Non-pigmented ciliary epithelial cell (primary cell): ENCODE measurements at regions not wholly inside any gene's neighbourhood (a gene's known extent, or its start where the extent isn't known, plus 50 kb on each side); places are given as distances from the start of the nearest gene placed in this dataset.

Experiments
- DNase-seq: peaks from one replicate; pipeline ENCODE4 v3.0.0-alpha.2; 2010; ENCODE audit warnings: low read depth

DNA sequence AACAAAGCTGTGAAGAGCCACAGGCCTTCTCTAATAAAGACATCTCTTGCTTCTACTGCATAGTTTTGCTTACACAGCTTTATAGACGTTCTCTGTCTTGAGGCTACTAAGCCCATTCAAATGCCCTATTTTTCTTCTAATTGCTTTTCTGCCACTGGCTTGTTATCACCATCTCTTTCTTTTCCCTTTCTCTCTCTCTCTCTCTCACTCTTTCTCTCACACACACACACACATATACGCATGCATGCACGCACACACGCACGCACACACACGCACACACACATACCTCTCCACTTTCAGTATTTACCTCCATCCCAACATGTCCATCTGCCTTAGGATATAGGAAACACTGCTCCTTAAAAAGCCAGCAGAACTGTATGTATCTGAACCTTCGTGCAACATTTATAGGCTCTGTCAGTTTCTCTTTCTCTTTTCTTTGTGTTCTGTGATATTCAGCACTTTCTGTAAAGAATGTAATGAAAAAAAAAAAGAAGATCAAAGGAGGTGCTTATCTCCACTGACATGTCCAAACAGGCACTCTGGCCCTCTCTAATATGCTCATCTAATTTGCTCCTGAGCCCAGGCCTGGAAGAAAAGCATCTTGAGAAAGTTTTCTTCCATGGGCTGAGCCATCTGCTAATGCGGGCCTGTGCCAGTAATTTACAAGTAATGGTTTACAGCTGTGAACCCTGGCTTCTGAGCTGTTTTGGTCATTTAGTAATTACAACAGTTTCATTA is 1046.7 kb upstream of the MAP3K7 start:
- no peak for DNase-seq

DNA sequence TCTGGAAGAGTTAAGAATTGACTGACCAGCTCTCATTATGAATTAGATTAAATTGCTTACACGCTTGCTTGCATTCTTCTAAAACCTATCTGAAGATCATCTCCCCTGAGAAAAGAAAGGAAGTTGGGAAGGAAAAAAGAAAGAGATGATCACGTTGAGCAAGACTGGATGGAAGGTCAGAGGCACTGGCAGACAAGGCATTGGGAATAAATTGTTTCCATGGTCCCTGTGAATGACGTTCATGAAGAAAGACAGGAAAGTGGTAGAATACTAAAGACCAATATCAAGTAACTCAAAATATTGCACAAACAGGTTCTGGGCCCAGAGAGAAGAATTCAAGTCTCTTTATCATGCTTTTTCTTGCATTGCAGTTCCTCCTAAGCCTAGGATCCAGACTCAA is 1045.4 kb upstream of the MAP3K7 start:
- DNase-seq, result no peak

DNA sequence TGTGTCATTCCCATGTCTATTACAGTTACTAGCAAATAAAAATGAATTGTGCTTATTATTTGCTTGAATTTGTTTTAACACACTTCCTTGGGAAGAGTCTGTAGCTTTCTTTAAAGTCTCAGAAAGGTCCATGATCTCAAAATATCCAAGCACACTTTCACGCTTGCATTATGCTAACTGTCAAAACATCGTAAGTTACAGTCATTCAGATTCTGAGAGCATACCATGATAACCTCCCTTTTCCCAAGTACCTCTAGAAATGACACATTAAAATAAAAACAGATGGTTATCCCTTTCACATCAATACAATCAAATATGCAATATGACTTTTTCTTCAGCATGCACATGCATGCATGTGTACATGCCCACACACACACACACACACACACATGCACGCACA is 1044.4 kb upstream of the MAP3K7 start:
- DNase-seq, result no peak

DNA sequence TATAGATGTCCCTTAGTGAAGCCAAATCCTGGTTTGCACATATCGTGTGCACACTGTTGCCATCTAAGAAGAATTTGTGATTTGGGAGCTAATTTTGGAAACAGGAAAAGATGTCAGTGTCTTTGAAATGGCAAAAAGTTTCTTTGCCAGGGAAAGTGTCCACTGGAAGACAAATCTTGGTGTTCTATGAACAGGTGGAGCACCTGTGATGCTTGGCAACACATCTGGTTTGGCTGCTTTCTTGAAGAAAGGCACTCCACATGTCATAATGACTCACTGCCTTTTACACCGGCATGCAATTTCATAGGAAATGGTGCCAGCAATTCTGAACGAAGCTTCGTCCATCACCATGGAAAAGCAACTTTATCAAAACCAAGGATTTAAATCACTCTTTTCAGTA is 1040.0 kb upstream of the MAP3K7 start:
- DNase-seq, result no peak

DNA sequence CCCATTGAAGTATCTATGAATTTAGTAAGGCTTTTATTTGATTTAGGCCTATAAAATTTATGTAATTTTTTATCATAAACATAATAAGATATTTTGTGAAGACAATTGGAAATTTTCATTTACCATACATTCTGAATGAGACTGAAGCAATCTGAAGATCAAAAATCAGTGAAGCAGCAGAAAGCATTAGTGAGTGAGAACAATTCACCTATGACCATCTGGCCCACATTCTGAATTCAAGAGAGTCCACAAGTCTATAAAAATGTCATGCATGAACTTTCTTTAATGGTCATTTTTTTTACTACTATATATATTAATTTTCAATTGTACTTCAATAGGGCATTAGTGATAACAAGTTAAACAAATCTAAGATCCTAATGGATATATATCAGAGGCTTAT is 1026.6 kb upstream of the MAP3K7 start:
- DNase-seq, result no peak

DNA sequence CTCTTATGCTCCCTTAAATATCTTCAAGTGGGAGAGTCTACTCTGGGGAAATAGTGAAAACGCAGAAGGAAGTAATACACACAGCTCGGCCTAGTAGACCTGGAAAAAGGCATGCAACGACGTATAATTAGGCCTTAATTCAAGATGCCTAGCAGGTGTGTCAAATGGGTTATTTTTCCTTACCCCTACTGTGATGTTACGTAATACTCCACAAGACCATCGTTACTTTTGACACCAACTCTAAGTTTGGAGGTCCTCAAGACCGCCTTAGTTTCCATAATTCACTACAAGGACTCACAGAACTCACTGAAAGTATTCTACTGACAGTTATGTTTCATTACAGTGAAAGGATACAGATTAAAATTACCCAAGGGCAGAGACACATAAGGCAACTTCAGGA is 1024.3 kb upstream of the MAP3K7 start:
- no peak for DNase-seq

DNA sequence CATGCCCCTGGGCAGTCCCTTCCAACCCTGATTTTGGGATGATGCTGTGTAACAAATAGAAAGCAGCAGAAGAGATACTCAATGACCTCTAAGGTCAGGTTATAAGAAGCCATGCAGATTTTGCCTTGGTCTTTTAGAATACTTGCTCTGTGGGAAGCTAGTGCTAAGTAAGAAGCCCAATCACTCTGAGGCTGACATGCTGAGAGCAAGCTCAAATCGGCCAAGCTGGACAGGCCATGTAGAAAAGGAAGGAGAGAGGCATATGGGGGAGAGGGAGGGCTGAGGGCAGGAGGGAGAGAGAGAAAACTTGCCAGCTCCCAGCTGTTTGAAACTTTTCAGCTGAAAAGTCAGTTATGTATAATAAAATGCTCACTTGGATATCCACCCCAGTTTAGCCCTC is 1021.6 kb upstream of the MAP3K7 start:
- no peak for DNase-seq

DNA sequence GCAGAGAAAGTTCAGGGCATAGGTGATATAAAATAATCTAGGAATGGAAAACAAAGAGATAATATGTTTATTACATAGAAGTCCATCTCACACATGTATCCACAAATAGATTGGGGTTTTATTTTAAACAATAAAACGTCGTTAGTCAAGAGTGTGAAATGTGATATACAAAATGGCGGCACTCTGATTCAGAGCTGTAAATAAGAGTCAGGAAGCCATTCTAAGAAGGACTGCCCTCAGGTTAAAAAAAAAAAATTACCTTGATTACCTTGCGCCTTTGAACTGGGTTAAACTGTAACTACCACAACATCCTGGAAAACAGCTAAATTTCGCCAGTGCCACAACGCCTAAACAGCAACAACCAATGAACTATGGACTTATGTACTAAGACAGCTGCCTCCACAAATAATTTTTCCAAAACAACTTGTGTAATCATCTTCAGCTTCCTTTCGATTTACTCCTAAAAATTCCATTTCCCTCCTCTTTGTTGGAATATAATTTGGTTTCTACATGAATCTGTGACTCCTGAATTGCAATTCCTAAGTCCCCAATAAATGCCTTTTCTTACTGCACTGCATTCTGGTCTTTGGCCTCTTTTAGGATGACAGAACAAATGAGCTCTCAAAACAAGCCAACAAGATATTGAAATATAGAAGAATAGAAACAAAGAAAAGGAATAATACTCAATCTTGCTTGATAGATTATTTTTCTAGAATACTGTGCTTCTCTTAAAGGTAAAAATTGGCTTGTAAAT is 1019.5 kb upstream of the MAP3K7 start:
- no peak for DNase-seq

DNA sequence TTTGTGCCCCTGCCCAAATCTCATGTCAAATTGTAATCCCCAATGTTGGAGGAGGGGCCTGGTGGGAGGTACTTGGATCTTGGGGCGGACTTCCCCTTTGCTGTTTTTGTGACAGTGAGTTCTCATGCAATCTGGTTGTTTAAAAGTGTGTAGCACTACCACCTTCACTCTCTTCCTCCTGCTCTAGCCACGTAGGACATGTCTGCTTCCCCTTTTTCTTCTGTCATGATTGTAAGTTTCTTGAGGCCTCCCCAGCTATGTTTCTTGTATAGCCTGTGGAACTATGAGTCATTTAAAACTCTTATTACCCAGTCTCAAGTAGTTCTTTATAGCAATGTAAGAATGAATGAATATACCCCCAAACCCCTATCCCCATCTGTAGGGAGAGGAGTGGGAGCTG is 1013.7 kb upstream of the MAP3K7 start:
- no peak for DNase-seq

DNA sequence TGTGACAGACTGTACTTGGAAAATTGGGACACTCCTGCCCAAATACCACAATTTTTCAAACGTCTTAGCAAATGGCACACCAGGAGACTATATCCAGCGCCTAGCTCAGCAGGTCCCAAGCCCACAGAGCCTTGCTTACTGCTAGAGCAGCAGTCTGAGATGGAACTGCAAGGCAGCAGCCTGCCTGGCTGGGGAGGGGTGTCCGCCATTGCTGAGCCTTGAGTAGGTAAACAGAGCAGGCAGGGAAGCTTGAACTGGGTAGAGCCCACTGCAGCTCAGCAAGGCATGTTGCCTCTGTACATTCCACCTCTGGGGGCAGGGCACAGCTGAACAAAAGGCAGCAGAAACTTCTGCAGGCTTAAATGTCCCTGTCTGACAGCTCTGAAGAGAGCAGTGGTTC is 1003.3 kb upstream of the MAP3K7 start:
- DNase-seq, result no peak

DNA sequence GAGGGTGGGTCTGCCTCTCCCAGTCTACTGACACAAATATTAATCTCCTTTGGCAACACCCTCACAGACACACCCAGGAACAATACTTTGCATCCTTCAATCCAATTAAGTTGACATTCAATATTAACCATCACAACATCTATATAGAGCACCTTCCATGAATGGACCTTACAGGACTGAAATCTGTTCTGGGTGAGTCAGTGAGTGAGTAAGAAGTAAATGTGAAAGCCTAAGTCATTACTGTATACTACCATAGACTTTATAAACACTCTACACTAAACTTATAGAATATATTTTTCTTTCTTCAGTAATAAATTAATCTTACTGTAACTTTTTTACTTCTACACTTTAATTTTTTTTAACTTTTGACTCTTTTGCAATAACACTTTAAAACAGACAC is 993.8 kb upstream of the MAP3K7 start:
- DNase-seq, result no peak

DNA sequence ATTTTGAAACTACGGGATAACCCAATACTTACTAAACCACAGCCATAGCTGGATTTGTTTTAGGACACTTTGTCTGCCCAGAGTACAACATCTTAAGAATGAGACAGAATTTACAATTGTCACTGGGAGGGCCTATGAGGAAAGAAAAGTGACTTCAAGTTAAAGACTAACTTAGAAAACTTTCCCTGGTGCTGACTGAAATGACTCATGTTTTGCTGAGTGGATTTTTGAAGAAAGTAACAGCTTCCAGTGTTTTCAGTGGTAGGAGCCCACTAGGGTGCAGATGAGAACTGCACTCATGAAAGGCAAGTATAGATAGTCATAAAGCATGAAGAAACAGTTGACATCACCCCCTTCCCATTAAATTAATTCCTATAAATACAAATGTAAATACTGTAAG is 988.2 kb upstream of the MAP3K7 start:
- DNase-seq, result no peak

DNA sequence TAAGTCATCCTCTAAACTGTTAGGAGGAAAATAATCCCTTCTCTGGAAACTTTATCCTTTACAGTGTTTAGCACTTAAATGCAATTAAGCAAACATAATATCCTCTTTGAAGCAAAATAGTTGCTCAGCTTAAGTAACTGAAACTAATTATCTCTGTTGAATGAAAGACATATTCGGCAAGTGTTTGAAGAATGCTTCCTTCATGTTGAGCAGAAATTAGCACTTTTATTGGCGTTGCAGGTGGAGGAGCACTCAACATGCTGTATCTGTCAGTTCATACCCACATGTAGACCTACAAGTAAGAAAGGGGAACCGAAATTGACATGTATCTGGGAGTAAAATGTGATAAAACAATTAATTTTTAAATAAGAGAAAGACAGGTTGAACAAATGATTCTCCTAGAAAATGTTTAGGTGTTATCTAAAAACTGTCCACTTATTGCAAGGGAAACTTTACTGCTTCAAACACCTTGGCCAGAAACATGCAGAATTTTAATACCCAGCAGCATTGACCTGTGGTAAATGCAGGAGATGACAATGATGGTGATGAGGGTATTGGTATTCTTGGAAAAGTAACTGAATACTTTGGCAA is 987.0 kb upstream of the MAP3K7 start:
- no peak for DNase-seq

DNA sequence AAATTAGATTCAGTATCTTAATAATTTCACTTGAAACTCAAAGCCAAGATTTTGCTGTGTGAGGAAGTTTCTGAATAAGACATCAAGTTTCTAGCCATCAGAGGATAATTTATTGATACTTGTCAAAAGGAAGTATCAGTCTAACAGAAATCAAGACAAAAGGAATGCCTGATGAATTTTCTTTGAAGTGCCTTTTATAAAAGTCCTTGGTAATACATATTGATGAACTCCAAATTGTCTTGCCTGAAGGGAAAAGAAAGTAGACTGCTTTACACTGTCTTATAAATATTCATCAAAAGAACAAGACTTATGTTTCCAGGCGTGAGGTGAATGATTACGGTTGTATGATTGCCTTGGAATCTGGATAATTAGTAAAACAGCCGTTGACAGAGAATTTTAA is 986.0 kb upstream of the MAP3K7 start:
- no peak for DNase-seq

DNA sequence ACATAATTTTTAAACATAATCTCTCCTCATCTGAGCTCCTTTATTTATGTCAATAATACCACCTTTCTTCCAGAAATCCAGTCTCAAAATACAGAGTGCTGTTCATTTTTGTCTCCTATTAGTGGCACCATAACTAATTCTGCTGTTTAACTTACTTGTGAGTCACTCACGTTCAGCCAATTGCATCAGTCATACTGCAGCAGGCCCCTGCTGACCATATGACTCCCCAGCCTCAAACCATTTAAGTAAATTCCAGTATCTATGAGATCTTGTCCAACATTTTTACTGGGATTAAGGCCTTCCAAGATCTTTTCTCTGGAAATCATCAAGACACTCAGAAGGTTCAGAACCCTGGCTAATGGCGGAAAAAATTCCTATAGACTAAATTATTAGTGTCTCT is 982.2 kb upstream of the MAP3K7 start:
- no peak for DNase-seq

DNA sequence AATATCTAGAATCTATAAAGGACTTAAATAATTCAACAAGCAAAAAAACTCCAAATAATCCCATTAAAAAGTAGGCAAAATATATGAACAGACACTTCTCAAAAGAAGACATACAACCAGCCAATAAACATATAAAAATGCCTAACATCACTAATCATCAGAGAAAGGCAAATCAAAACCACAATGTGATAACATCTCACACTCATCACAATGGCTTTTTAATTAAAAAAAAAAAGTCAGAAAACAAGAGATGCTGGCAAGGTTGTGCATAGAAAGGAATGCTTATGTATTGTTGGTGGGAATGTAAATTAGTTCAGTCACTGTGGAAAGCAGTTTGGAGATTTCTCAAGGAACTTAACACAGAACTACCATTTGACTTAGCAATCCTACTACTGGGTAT is 979.6 kb upstream of the MAP3K7 start:
- DNase-seq, result no peak

DNA sequence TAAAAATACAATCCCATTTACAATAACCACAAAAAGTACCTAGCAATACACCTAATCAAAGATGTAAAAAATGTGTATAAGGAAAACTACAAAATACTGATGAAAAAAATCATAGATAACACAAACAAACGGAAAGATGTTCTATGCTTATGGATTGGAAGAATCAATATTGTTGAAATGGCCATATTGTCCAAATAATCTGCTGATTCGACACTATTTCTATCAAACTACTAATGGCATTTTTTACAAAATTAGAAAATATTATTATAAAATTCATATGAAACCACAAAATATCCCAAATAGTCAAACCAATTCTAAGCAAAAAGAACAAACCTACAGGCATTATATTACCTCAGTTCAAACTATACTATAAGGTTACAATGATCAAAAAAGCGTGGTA is 978.3 kb upstream of the MAP3K7 start:
- no peak for DNase-seq

DNA sequence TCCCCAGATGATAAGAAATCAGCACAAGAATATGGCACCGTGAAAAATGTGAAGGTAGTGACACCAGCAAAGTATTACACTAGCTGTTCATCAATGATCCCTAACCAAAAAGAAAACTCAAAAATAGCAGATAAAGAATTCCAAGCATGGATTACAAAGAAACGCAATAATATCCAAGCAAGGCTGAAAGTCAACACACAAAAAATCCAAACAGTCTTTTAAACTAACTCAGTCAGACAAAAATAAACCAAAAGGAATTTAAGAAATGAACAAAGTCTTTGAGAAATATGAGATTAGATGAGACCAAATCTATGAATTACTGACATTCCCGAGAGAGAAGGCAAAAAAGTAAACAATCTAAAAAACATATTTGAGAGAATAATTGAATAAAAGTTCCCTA is 976.1 kb upstream of the MAP3K7 start:
- DNase-seq, result no peak

DNA sequence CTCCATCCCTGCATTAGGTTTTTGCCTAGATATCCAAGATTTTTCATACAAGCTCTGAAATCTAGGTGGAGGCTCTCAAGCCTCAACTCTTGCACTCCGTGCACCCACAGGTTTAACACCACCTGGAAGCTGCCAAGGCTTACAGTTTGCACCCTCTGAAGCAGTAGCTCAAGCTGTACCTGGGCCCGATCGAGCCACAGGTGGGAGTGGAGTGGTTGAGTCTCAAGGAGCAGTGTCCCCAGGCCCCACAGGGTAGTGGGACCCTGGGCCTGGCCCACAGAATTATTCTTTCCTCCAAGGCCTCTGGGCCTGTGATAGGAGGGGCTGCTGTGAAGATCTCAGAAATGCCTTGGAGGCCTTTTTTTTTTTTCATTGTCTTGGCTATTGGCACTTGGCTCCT is 973.5 kb upstream of the MAP3K7 start:
- no peak for DNase-seq

DNA sequence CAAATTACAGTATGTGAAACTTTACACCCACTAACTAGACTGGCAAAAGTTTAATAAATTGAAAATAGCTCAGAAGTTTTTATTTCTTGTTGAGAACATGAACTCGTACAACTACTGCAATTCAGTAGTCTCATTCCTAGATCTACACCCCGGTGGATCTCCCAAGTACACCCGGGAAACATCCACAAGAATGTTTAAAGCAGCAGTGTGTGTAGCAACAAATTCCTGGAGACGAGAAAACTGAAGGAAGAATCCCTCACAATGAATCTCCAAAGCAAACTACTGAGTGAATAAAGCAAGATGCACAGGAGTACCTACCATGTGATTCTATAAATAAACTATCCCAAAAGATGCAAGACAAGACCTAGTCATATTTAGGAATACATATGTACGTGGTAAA is 954.0 kb upstream of the MAP3K7 start:
- no peak for DNase-seq

DNA sequence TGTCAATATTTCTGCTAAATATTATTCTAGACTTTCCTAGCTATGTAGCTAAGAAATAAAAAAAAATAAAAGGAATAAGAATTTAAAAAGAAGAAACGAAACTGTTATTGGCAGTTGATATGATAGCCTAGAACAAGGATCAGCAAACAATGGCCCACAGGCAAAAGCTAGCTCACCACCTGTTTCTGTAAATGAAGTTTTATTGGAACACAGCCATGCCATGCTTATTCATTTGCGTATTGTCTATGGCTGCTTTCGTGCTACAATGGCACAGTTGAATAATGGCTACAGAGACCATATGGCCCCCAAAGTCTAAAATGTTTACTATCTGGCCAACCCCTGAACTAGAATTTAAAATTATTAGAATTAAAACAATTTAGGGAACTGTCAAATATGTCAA is 952.6 kb upstream of the MAP3K7 start:
- DNase-seq, result no peak

DNA sequence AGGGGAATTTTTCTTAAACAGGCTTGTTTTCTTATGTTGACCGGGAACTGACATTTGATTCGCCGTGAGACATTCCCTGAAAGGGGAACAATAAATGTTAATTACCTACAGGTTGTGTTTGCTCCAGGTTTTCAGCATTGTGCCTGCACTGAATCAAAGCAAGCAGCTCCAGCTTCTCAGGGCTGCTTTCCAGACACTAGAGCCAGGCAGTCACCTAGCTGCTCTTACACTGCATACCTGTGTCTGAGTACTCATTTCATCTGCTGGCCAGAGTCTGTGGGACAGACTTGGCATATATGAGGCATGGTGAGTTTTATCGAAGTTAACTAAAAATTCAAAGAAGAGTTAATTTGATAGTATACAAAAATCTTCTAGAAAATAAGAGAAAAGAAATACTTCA is 951.8 kb upstream of the MAP3K7 start:
- DNase-seq, result no peak

DNA sequence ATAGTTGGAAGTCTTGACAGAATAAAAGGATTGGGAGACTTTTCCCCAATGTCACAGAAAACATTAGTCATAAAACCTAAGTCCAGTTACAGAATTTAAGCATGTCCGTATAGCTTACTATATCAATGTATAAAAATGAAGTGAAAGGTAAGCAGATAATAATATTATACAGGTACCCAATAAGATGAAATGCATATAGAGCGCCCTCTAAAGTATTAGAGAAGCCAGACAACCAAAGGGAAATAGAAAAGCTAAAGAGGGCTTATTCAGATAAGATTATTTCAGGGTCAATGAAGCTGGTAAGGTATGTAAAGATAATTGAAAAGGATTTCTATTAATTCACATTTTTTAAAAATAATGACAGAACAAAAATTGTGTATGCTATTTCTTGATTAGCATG is 947.7 kb upstream of the MAP3K7 start:
- DNase-seq, result no peak

DNA sequence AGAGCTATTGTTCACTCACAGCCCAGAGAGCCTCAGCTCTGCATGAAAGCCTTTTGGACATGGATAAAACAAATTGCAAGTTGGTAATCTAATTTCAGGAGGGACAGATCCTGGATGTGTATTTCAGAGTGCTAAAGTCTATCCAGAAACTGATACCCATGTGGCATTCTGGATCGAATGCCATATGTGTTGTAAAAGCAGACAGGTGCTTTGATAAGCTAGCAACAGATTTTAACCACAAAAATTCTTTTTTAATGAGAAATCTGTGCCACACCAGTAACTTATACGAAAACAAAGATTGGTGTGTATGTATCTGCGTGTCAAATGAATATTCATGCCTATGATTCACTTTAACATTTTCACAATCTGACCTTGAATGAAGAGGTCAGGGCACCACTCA is 936.6 kb upstream of the MAP3K7 start:
- no peak for DNase-seq
